HFF-Myc (cell line): ENCODE measurements at regions not wholly inside any gene's neighbourhood (a gene's known extent, or its start where the extent isn't known, plus 50 kb on each side); places are given as distances from the start of the nearest gene placed in this dataset.
A peak's percentile ranks its signal among the peaks of the same experiment; 100 is the strongest.

ENCODE experiments used
- DNase-seq: peaks from one replicate; pipeline ENCODE4 v3.0.0-alpha.2; 2011; ENCODE audit warnings: low read depth; ENCODE audit errors: extremely low read depth
- H3K4me3 ChIP-seq: replicated peaks from 2 replicates; pipeline ENCODE4 v1.5.1; 2011; ENCODE audit warnings: low read depth, mild to moderate bottlenecking, control low read depth, low read length
- CTCF ChIP-seq: IDR thresholded peaks from 2 replicates; pipeline ENCODE4 v1.5.1; 2012; ENCODE audit warnings: mild to moderate bottlenecking, low read depth, low read length, control low read depth; ENCODE audit errors: missing control alignments

GRCh38 chr6:71608646-71609045 lies 277.7 kb upstream of the RIMS1 start:
- TF ChIP-seq CTCF: no peak
- H3K4me3 ChIP-seq: no peak overlapping the region
- no peak for DNase-seq

- TF ChIP-seq CTCF: no peak
- no peak overlapping the region for H3K4me3 ChIP-seq
- no peak for DNase-seq
Observed at GRCh38 chr6:71619836-71620235, 266.5 kb upstream of the RIMS1 start.

GRCh38 chr6:71621918-71622519 lies 264.3 kb upstream of the RIMS1 start:
- DNase-seq: no peak
- TF ChIP-seq CTCF: peak; percentile 37
- H3K4me3 ChIP-seq: no peak overlapping the region

- TF ChIP-seq CTCF: no peak
- no peak overlapping the region for H3K4me3 ChIP-seq
- no peak for DNase-seq
Observed at GRCh38 chr6:71642120-71642519, 244.2 kb upstream of the RIMS1 start.

GRCh38 chr6:71642793-71643192 lies 243.6 kb upstream of the RIMS1 start:
- no peak for DNase-seq
- no peak overlapping the region for H3K4me3 ChIP-seq
- TF ChIP-seq CTCF: no peak

GRCh38 chr6:71645299-71645698 lies 241.1 kb upstream of the RIMS1 start:
- no peak overlapping the region for H3K4me3 ChIP-seq
- DNase-seq: no peak
- TF ChIP-seq CTCF: no peak

GRCh38 chr6:71649915-71650314 lies 236.4 kb upstream of the RIMS1 start:
- TF ChIP-seq CTCF: no peak
- no peak for DNase-seq

More at GRCh38 chr6:71649915-71650314, 236.4 kb upstream of the RIMS1 start:
- H3K4me3 ChIP-seq: no peak overlapping the region
